GM12878 (cell line): ENCODE measurements at regions not wholly inside any gene's neighbourhood (a gene's known extent, or its start where the extent isn't known, plus 50 kb on each side); places are given as distances from the start of the nearest gene placed in this dataset.

ENCODE experiments used
- BCLAF1 ChIP-seq: fragments of 450-650 bp; IDR thresholded peaks from 2 replicates; pipeline ENCODE4 v1.6.1; 2017; ENCODE audit warnings: antibody characterized with exemption, mild to moderate bottlenecking, moderate library complexity
- CBX3 ChIP-seq: fragments of 200-600 bp; sonication (generic); IDR thresholded peaks from 2 replicates; pipeline ENCODE4 v1.6.1; 2016; ENCODE audit warnings: low read depth, borderline replicate concordance
- CEBPZ ChIP-seq: fragments of 150-350 bp; IDR thresholded peaks from 2 replicates; pipeline ENCODE4 v1.6.1; 2016; ENCODE audit warnings: low read depth, low read length
- CREB1 ChIP-seq: IDR thresholded peaks from 2 replicates; pipeline ENCODE4 v1.6.1; 2012; ENCODE audit warnings: low read depth, mild to moderate bottlenecking, inconsistent platforms
- E2F4 ChIP-seq: IDR thresholded peaks from 2 replicates; pipeline ENCODE4 v1.6.1; 2012; ENCODE audit warnings: low read depth, low read length, improper control_type of control experiment
- EGR1 ChIP-seq, 2 experiments: IDR thresholded peaks; 1 replicate in 1 of 2; 2 replicates in 1 of 2; pipeline ENCODE4 v1.6.1; 2011 to 2012; ENCODE audit warnings: low read depth in 2 of 2, low read length in 2 of 2, borderline replicate concordance in 1 of 2, mild to moderate bottlenecking in 1 of 2, moderate library complexity in 1 of 2
- EP300 ChIP-seq, 2 experiments: fragments of 150-350 bp in 1 of 2; IDR thresholded peaks; 2 replicates each; pipeline ENCODE4 v1.6.1; 2011 to 2012; ENCODE audit warnings: low read depth in 2 of 2, low read length in 2 of 2, borderline replicate concordance in 1 of 2, improper control_type of control experiment in 1 of 2, inconsistent platforms in 1 of 2; ENCODE audit not compliant: control insufficient read depth in 1 of 2
- MEF2A ChIP-seq: IDR thresholded peaks from 2 replicates; pipeline ENCODE4 v1.6.1; 2011; ENCODE audit warnings: low read depth, mild to moderate bottlenecking, low read length, moderate library complexity; ENCODE audit not compliant: insufficient read depth
- MXI1 ChIP-seq: fragments of 150-350 bp; IDR thresholded peaks from 2 replicates; pipeline ENCODE4 v1.6.1; 2011; ENCODE audit warnings: low read depth, mild to moderate bottlenecking, inconsistent platforms, low read length, improper control_type of control experiment
- POLR2A ChIP-seq: IDR thresholded peaks from 2 replicates; pipeline ENCODE4 v1.6.1; 2011; ENCODE audit warnings: low read depth, mild to moderate bottlenecking, low read length
- POLR2AphosphoS2 ChIP-seq: IDR thresholded peaks from 2 replicates; pipeline ENCODE4 v1.6.1; 2011; ENCODE audit warnings: low read depth, mild to moderate bottlenecking, low read length, improper control_type of control experiment, moderate library complexity
- REST ChIP-seq: IDR thresholded peaks from 2 replicates; pipeline ENCODE4 v1.6.1; 2012; ENCODE audit warnings: mild to moderate bottlenecking, low read depth, low read length
- STAT1 ChIP-seq: fragments of 450-650 bp; conservative IDR thresholded peaks from 2 replicates; pipeline ENCODE4 v1.6.1; 2014; ENCODE audit warnings: antibody characterized with exemption, mild to moderate bottlenecking

GRCh38 chr7:53209129-53209528 is 173.7 kb downstream of the POM121L12 start:
- no peak for TF ChIP-seq BCLAF1
- no peak for TF ChIP-seq CEBPZ
- TF ChIP-seq POLR2A, result no peak
- no peak for TF ChIP-seq CREB1
- TF ChIP-seq EP300 (IDR thresholded peaks at IDR 0.05; ENCODE audit: borderline replicate concordance in 1 of 2, control insufficient read depth in 1 of 2, low read depth in 2 of 2, low read length in 2 of 2), result no peak
- no peak for TF ChIP-seq POLR2AphosphoS2
- no peak for TF ChIP-seq REST
- TF ChIP-seq CBX3, result no peak
- TF ChIP-seq MEF2A, result no peak
- no peak for TF ChIP-seq MXI1
- no peak for TF ChIP-seq E2F4
- no peak for TF ChIP-seq EGR1 (IDR thresholded peaks at IDR 0.05; ENCODE audit: borderline replicate concordance in 1 of 2, low read depth in 2 of 2, low read length in 2 of 2)
- TF ChIP-seq STAT1, result no peak
